ENCODE measurements at regions not wholly inside any gene's neighbourhood (a gene's known extent, or its start where the extent isn't known, plus 50 kb on each side); places are given as distances from the start of the nearest gene placed in this dataset.

DNA sequence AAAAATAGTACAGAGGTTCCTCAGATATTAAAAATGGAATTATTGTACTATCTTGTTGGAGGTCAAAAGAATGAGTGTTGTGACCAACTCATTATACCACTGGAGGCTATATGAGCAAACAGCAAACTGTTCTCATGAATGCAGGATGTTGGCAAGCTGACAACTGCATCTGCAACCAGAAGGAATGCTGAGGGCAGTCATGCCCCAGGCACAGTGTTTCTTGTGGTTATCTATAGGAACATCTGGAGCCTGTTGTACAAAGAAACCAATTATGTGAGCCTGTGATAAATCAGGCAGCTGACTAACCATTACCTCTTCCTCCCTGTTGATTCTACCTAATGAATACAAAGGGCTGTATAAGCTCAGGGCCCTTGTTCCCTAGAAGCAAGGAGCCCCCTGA, 2057.1 kb downstream of the TP53TG3F start:
- no peak for DNase-seq

GRCh38 chr16:35516971-35517370, 2057.6 kb downstream of the TP53TG3F start:
- no peak for DNase-seq

- no peak for DNase-seq
These were observed 2064.6 kb downstream of the TP53TG3F start for GRCh38 chr16:35523991-35524390.

DNA sequence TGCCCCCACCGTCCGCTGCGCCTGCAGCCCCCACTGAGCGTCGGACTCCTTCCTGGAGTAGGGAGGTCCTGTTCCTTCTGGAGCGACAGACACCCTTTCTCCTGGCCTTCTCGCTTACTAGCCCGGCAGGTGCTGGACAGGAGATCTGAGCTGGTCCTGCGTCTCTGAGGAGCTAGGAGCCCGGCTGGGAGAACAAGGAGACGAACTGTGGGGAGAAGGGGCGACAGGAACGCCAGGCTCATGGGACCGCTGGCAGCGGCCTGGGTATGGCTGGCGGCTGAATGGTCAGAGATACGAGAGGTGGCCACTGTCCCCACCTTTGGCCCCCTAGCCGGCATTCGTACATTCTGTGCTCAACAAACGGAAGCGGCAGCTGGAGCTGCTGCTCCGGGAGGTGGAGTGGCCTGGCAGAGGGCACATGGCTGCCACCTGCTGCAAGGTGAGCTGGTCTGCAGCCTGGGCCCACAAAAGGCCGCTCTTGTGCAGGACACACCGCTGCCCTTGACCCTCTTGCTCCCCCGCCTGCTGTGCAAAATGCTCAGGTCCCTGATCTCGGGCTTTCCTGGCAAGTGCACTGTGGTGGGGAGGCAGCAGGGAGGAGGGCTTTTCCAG, 2066.7 kb downstream of the TP53TG3F start:
- DNase-seq, result no peak

DNA sequence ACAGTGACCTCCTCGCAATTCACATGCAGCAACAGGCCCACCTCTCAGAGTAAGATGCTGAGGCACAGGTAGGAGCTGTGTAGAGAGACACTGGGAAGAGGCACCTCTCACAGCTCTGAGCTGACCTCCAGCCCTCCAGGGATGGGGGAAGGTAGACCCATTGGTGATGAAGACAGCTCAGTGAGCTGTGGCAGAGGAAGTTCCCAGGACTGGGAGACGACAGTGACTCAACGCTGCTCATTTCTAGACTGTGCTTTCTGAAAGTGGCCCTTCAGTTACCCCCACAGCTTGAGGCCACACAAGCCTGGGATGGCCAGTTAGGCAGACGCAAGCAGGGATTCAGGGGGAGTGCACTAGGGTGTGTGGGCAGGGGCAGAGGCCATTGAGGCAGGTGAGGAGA, 2073.2 kb downstream of the TP53TG3F start:
- no peak for DNase-seq

GRCh38 chr16:35533683-35534082, 2074.3 kb downstream of the TP53TG3F start:
- DNase-seq, result no peak

DNA sequence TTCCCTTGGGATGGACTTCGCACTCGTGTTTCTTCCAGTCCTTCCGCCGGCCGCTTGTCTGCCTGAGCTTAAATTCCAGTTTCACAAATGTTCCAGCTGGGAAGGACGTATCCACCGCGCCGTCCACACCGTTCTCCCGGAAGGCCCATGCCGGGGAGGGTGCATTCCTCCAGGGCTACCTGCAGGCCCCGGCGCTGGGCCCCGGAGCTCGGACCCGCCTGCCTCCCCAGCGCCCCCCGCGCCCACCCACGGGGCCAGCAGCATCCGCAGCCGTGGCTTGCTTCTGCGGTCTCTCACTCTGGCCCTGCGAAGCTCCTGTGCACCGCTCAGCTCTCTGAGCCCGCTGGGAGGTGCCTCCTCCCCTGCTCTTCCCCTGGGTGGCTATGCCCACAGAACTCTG, 2084.1 kb downstream of the TP53TG3F start:
- DNase-seq, result no peak

GRCh38 chr16:35552763-35553162, 2093.4 kb downstream of the TP53TG3F start:
- no peak for DNase-seq

DNA sequence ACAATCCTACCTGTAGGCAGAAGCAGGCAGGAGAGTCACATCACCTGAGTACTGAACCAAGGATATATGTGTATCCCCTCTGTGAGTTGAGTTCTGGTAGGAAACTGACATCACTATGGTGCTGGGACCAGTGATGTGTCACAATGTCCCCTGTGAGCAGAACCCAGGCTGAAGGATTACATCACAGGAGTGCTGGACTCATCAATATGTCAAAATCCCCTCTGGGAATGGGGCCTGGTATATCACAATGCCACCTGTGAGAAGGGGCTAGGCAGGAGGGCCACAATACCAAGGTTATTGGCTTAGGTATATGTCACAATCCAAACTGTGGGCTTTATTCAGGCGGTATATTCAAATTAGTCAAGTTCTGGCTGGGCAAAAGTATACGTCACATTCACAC, 2098.3 kb downstream of the TP53TG3F start:
- no peak for DNase-seq

- DNase-seq, result no peak
These were observed 2100.7 kb downstream of the TP53TG3F start for GRCh38 chr16:35559911-35560636.

DNA sequence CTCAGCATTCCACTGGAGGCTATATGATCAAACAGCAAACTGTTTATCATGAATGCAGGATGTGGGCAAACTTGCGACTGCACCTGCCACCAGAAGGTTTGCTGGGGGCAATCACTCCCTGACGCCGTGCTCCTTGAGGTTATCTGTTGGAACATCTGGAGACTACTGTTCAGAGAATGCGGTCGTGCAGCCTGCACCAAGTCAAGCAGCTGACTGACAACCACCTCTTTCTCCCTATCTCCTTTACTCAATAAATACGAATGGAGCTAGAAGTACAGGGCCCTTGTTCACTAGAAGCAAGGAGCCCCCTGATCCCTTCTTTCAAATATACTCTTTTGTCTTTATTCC, 2101.2 kb downstream of the TP53TG3F start:
- DNase-seq, result no peak

GRCh38 chr16:35561346-35561745, 2101.9 kb downstream of the TP53TG3F start:
- no peak for DNase-seq

DNA sequence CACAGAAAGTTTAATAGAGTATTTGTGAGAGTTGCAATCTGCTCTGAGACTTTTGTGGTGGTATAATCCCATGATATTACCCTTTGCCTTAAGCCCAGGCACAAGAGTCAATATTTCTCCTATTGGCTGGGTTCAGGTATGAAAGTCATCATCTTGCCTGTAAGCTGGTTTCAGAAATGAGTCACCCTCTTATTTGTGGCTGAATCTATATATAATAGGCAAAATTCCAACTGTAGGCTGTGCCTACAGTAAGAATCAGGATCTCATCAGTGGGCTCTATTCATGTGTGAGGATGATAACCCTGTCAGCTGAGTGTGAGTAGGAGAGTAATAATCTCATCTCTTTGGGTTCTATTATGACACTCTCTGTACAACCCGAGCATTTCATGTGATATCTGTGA, 2103.1 kb downstream of the TP53TG3F start:
- no peak for DNase-seq

- no peak for DNase-seq
These were observed 2103.5 kb downstream of the TP53TG3F start for GRCh38 chr16:35562919-35563318.

DNA sequence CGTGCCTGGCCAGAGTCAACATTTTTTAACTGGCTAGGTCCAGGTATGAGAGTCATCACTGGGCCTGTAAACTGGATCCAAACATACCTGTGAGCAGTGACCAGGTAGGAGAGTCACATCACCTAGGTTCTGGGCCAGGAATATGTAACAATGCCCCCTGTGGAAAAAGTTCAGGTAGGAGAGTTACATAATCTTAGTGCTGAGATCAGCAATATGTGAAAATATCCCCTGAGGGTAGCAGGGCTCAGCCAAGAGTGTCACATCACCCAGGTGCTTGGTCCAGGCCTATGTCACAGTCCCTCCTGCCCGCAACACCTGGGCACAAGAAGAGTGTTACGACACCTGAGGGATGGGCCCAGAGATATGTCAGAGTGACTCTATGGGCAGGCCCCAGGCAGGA, 2104.7 kb downstream of the TP53TG3F start:
- DNase-seq, result no peak

DNA sequence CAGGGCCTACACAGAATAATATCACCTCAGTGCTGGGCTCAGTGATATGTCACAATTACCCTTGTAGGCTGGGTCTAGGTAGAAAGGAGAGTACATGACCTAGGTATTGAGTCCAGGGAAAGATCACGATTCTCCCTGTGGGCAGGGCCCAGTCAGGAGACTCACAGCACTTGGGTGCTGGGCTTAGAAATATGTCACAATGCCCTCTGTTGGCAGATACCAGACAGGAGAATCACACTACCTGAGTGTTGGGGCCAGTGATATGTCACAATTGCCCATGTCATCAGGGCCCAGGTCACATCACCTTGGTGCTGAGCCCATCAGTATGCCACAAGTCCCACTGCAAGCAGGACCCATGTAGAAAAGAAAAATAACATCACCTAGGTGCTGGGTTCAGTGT, 2105.5 kb downstream of the TP53TG3F start:
- DNase-seq, result no peak

DNA sequence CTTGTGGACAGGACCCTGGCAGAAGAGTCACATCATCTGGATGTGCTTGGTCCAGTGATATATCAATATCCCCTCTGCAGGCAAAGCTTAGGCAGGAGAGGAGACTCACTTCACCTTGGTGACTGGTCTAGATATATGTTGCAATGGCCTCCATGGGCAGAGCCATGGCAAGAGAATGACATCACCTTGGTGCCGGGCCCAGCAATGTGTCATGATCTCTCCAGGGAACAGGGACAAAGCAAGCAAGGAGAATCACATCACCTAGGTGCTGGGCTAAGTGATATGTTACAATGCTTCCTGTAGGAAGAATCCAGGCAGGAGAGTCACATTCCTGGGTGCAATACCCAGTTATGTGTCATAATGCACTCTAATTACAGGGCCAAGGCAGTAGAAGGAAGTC, 2106.2 kb downstream of the TP53TG3F start:
- DNase-seq, result no peak

GRCh38 chr16:35569413-35569812, 2110.0 kb downstream of the TP53TG3F start:
- DNase-seq, result no peak

DNA sequence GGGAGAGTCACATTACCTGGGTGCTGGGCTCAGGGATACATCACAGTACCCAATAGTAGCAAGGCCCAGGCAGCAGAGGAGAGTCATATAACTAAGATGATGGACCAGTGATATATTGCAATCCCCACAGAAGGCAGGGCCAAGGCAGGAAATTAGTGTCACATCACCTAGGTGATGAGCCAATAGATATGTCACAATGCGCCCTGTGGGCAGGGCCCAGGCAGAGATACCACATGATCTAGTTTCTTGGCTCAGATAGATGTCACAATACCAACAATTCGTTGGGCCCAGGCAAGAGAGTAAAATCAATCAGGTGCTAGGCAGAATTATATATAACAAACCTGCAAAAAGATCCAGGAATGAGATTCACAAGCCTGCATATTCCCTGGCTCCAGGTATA, 2111.5 kb downstream of the TP53TG3F start:
- DNase-seq, result no peak

DNA sequence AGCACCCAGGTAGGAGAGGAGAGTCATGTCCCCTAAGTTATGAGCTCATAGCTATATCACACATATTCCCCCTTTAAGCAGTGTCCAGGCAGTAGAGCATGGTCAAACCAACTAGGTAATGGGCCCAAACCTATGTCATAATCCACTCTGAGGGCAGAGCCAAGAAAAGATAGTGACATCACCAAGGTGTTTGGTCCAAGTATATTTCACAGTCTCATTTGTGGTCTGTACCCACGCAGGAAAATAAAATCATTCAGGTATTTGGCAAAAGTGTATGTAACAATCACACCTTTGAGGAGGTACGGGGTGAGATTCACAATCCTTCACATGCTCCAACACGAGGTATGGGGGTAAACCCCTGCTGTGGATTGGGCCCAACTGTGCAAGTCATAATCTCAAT, 2112.8 kb downstream of the TP53TG3F start:
- DNase-seq, result no peak

DNA sequence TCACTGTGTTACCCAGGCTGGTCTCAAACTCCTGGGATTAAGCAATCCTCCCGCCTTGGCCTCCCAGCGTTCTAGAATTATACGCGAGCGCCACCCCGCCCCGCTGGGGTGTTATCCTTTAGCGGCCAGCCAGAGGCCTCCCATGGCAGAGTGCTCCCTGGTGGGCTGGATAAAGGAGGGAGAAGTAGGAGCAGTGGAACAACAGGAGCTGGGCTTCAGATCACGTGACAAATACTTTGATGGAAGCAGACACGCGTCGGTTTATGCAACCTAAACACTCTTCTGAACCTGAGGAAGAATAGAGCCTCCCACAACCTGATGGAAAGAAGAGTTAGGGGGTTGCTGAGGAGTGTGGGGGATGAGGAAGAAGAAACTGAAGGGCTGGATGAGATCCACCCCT, 2114.0 kb downstream of the TP53TG3F start:
- DNase-seq, result no peak

GRCh38 chr16:35574011-35574410, 2114.6 kb downstream of the TP53TG3F start:
- no peak for DNase-seq

- DNase-seq, result no peak
These were observed 2115.3 kb downstream of the TP53TG3F start for GRCh38 chr16:35574454-35575431.

DNA sequence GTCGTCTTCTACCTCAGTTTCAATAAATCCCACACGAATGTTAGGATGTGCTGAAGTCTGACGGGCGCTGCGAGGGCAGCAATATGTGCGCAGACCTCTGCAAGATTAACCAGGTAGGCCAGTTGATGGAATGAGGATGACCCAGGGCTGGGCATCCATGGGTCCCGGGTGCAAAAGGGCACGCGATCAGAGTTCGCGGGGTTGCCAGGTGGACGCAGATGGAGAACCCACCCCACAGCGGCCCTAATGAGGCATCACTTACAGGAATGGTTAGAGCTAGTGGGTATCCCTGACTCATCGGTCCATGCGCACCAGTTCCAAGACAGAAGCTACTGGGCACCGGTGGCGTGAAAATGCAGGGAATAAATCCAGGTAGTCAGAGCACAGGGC, 2116.0 kb downstream of the TP53TG3F start:
- DNase-seq, result no peak

Measured in stimulated activated CD4-positive, alpha-beta T cell treated with anti-CD3 and anti-CD28 coated beads, Interleukin-2, amount 100 ng/mL, for 24 hours (primary cell).